Progenitor cell of endocrine pancreas (in vitro differentiated cells): ENCODE measurements at regions not wholly inside any gene's neighbourhood (a gene's known extent, or its start where the extent isn't known, plus 50 kb on each side); places are given as distances from the start of the nearest gene placed in this dataset.

Experiments
- DNase-seq: peaks from one replicate; pipeline ENCODE4 v3.0.0; 2021; ENCODE audit warnings: low spot score; ENCODE audit not compliant: unreplicated experiment
- H3K27ac Mint-ChIP-seq: 2 replicates; pipeline ENCODE4 v1.8.0; 2021; ENCODE audit warnings: mild to moderate bottlenecking, moderate library complexity, mixed read lengths
- H3K27me3 Mint-ChIP-seq: 2 replicates; pipeline ENCODE4 v1.8.0; 2021; ENCODE audit warnings: mixed read lengths
- H3K36me3 Mint-ChIP-seq: 2 replicates; pipeline ENCODE4 v1.8.0; 2022; ENCODE audit warnings: mixed read lengths; ENCODE audit not compliant: insufficient read depth
- H3K4me1 Mint-ChIP-seq: 2 replicates; pipeline ENCODE4 v1.8.0; 2021; ENCODE audit warnings: low read depth, mixed read lengths
- H3K4me3 Mint-ChIP-seq: 2 replicates; pipeline ENCODE4 v1.8.0; 2021; ENCODE audit warnings: low read depth, mild to moderate bottlenecking, moderate library complexity, mixed read lengths
- H3K9me3 Mint-ChIP-seq: 2 replicates; pipeline ENCODE4 v1.8.0; 2021; ENCODE audit warnings: low read depth, mixed read lengths
- CTCF ChIP-seq: fragments of 200-600 bp; sonication (generic); IDR thresholded peaks from one replicate; pipeline ENCODE4 v1.5.0; 2021; ENCODE audit warnings: antibody characterized with exemption, mild to moderate bottlenecking; ENCODE audit not compliant: unreplicated experiment

- H3K4me3 Mint-ChIP-seq, result no peak overlapping the region
- no peaks in the 10 kb centered on the region for H3K27me3 Mint-ChIP-seq
- DNase-seq, result no peak
- peaks cover 2% of the 10 kb centered on the region for H3K4me1 Mint-ChIP-seq
- peaks cover 16% of the 10 kb centered on the region for H3K36me3 Mint-ChIP-seq
- peaks cover 27% of the 10 kb centered on the region for H3K9me3 Mint-ChIP-seq
- no peak for TF ChIP-seq CTCF
- no peak overlapping the region for H3K27ac Mint-ChIP-seq
These were observed 244.6 kb downstream of the AASDHPPT start for GRCh38 chr11:106322106-106322505.

DNA sequence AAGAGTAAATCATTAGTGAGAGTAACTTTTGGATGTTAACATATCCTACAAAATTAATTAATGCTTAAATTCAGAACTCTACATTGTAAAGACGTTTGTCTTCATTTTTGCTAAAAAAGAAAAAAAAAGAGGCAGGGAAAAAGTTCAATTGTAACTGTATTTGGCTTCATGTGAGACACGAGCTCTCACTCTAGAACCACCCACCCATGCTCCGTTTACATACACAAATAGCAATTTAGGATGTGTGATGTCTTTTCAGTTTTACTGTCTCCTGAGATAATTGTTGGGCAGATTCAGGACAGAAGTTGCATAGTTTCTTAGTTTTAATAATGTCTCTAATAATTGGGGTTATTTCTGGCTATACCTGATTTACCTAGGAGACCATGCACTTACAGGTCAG, 248.6 kb downstream of the AASDHPPT start:
- Mint-ChIP-seq H3K27ac (no peak overlapping the region), H3K9me3 (peaks cover 19% of the 10 kb centered on the region), H3K4me1 (peaks cover 2% of the 10 kb centered on the region), H3K27me3 (no peaks in the 10 kb centered on the region), H3K4me3 (no peak overlapping the region), H3K36me3 (peaks cover 8% of the 10 kb centered on the region)
- DNase-seq, result no peak
- TF ChIP-seq CTCF, result no peak

DNA sequence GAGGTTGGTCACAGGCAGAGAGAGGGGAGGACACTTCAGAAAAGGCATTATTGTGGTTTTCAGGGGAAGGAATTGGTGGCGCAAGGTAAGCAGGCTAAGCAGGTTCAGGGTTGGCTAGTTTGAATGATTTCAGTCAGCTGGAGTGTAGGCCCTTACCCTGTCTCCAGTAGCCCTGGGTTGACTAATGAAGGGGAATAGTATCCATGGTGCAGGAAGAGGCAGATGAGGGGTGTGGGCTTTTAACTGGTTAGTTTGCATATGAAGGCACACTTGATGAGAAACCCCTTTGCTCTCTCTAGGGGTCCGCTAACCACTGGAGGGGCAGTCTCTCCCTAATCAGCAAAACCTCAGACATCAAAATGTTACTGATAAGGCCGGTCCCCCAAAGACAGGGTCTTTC, 249.7 kb downstream of the AASDHPPT start:
- H3K4me1 Mint-ChIP-seq, result peaks cover 2% of the 10 kb centered on the region
- TF ChIP-seq CTCF, result no peak
- no peak overlapping the region for H3K27ac Mint-ChIP-seq
- peaks cover 11% of the 10 kb centered on the region for H3K9me3 Mint-ChIP-seq
- H3K4me3 Mint-ChIP-seq, result no peak overlapping the region
- DNase-seq, result no peak
- H3K27me3 Mint-ChIP-seq, result no peaks in the 10 kb centered on the region
- H3K36me3 Mint-ChIP-seq, result peaks cover 4% of the 10 kb centered on the region

DNA sequence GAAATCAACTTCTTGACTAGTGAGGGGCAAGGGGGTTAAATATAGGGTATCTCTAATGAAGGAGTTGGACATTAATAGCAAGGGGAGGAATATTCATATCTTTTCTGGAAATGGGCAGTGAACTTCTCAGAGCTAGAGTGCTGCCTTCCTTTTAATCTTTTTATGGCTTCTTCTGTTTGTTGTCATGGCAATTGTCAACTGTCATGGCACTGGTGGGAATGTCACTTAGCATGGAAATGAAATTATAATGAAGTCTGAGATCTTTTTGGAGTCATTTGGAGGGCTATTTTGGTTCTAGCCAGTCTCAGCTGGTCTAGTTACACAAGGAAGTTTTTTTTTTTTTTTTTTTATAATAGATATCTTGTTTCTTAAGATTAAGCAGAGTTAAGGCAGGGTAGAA, 250.2 kb downstream of the AASDHPPT start:
- no peak for TF ChIP-seq CTCF
- Mint-ChIP-seq H3K4me3 (no peak overlapping the region), H3K9me3 (peaks cover 9% of the 10 kb centered on the region), H3K36me3 (peaks cover 4% of the 10 kb centered on the region), H3K27me3 (no peaks in the 10 kb centered on the region), H3K4me1 (peaks cover 2% of the 10 kb centered on the region), H3K27ac (no peak overlapping the region)
- DNase-seq, result no peak

DNA sequence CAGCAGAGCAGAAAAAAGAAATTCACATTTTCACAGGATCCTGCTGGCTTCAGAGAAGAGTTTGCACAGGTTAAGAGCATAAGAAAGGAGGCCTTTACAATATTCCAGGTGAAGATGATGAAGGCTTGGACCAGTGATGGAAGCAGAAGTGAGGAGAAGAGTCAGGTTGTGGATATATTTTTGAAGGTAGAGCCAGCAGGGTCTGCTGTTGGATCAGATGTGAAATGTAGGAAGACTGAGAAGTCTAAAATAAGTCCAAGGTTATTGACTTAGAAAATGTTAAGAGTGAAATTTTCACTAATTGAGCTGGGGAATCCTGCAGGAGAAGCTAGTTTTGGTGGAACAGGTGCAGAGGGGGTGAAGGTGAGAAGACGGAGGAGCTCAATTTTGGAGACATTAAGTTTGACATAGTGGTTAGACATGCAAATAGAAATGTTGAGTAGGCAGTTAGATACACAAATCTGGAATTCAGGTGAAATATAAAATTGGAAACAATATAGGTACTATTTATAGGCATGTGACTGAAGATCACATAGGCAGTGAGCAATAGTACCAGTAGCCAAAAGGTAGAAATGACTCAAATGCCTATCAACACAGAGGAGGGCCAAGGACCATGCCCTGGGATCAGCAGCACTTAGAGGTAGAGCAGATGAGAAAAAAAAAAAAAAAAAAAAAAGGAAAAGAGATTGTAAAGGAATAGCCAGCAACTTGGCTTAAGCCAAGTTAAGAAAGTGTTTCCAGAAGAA, 252.0 kb downstream of the AASDHPPT start:
- H3K36me3 Mint-ChIP-seq, result no peaks in the 10 kb centered on the region
- H3K9me3 Mint-ChIP-seq, result no peaks in the 10 kb centered on the region
- no peak for DNase-seq
- H3K27me3 Mint-ChIP-seq, result no peaks in the 10 kb centered on the region
- H3K4me3 Mint-ChIP-seq, result no peak overlapping the region
- no peak for TF ChIP-seq CTCF
- peaks cover 2% of the 10 kb centered on the region for H3K4me1 Mint-ChIP-seq
- H3K27ac Mint-ChIP-seq, result no peak overlapping the region
